Testis (tissue), 2 donors: ENCODE measurements at regions not wholly inside any gene's neighbourhood (a gene's known extent, or its start where the extent isn't known, plus 50 kb on each side); places are given as distances from the start of the nearest gene placed in this dataset.

Experiments
- CTCF ChIP-seq, 3 experiments: fragments of 450-650 bp in 2 of 3; fragments of 200-600 bp in 1 of 3; sonication (generic) in 1 of 3; IDR thresholded peaks; one replicate each; pipeline ENCODE4 v1.5.1; 2016 to 2019; ENCODE audit warnings: antibody characterized with exemption in 3 of 3, mild to moderate bottlenecking in 2 of 3, moderate library complexity in 1 of 3
- POLR2A ChIP-seq: fragments of 450-650 bp; IDR thresholded peaks from one replicate; pipeline ENCODE4 v1.6.1; 2017; ENCODE audit warnings: antibody characterized with exemption, mild to moderate bottlenecking, moderate library complexity

- no peak for TF ChIP-seq CTCF (IDR thresholded peaks at IDR 0.05)
- TF ChIP-seq POLR2A: no peak
Observed at GRCh38 chr12:111213561-111213960, 155.3 kb downstream of the PHETA1 start.
